Anterior cingulate cortex (tissue), 58 donors: ENCODE measurements at regions not wholly inside any gene's neighbourhood (a gene's known extent, or its start where the extent isn't known, plus 50 kb on each side); places are given as distances from the start of the nearest gene placed in this dataset.

Source experiments
- DNase-seq, 58 donors: peaks; one replicate each; lab custom pipeline; 2025; lab: John Stamatoyannopoulos, UW

DNA sequence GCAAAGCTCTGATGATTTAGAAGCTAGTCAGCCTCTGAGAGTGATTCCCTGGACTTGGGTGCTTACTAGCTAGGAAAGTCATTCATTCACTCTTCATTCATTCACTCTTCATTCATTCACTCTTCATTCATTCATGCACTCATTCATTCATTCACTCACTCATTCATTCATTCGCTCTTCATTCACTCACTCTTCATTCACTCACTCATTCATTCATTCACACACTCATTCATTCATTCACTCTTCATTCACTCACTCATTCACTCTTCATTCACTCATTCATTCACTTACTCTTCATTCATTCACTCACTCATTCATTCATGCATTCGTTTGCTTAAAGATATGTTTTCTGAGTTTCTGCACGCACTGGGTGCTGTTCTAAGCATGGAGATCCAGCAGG, 292.7 kb upstream of the TNRC6C start:
- no peak for DNase-seq

DNA sequence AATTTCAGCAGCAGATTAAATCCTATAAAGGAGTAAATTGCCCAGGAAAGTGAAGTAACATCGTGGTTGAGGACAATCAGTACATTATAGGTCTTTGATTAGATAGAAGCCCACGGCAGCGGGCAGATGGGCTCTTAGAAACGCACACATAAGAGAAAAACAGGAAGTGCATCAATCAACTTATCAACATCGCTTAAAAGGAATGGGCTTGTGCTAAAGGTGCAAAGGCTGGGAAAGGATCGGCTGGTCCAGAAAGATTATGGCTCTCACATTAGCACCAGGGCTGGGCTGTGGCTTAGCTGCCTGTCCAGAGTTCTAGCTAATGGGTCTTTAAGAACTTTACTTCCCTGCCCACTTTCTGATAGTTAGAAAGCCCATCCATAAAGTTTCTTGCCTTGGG, 292.0 kb upstream of the TNRC6C start:
- DNase-seq: no peak

DNA sequence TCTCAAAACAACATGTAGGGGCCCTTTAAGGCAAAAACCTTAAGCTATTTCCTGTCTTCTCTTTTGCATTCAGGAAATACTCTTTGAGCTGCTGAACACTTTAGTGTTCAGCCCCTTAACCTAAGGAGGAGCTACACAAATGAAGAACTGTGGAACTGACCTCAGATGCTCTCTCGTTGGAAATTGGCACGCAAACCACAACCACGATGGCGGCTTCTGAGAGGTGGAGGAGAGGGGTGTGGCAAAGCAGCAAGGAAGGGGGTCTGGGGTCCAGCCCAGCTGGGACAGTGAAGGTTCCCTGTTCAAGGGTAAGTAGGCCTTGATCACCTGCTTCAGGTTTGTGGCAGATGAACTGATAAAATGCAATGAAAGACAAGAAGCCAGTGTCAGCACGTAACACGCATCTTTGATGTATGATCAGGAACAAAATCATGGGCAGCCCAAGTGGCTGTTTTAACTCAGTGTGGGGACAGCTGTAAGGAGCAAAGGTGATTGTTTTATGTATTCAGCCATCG, 291.6 kb upstream of the TNRC6C start:
- no peak for DNase-seq

DNA sequence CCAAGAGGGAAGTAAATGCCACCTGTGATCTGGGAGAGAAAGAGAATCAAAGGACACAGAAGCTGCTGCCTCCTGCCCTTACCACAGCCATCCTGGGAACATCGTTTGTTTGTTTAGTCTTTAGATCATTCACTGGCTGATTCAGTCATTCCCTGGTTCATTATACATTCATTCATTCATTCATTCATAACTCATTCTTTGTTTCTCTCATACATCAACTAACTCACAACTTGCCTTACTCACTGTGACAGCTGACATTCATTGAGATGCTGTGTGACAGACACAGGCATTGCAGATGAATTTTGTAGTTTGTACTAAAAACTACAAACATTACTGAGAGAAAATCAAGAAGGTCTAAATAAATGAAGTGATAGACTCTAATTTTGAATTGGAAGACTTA, 291.0 kb upstream of the TNRC6C start:
- DNase-seq: no peak

DNA sequence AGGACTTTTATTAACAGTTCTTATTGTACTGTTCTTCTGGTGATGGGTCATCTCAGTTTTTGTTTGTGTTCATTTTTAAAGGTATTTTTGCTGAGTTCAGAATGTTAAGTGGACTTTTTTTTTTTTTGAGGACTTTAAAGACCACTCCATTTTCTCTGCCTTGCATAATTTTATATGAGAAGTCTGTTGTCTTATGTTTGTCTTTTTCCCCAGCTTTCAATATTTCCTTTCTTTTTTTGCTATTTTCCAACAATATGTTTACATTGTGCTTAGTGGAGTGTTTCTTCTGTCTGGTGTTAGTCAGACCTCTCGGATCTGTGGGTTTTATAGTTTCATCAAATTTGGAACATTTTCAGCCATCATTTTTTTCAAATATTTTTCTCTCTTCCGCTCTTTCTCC, 290.0 kb upstream of the TNRC6C start:
- no peak for DNase-seq

DNA sequence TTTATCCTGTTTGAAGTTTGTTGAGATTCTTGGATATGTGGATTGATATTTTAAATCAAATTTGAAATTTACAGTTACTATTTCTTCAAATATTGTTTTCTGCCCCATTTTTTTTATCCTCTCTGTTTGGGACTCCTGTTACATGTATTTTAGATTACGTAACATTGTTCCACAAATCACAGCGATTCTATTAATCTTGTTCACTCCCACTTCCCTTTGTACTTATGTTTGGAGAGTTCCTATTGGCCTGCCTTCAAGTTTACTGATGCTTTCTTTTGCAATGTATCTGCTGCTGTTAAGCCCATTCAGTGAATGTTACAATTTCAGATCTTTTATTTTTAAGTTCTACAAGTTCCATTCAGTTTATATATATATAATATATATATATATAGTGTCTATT, 288.3 kb upstream of the TNRC6C start:
- DNase-seq: no peak

DNA sequence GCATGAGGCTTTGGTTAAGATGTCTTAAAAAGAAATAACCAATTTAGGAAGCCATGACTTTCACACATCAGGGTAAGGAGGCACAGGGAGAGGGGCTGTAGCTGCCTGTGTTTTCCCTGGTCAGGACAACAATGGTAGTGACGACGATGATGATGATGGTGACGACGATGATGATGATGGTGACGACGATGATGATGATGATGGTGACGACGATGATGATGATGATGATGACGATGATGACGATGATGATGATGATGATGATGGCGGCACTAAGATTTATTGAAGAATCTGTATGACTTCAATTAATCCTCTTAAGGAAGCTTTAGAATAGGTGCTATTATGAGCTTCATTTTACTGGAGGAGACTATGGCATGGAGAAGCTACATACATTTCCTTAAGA, 284.1 kb upstream of the TNRC6C start:
- no peak for DNase-seq

DNA sequence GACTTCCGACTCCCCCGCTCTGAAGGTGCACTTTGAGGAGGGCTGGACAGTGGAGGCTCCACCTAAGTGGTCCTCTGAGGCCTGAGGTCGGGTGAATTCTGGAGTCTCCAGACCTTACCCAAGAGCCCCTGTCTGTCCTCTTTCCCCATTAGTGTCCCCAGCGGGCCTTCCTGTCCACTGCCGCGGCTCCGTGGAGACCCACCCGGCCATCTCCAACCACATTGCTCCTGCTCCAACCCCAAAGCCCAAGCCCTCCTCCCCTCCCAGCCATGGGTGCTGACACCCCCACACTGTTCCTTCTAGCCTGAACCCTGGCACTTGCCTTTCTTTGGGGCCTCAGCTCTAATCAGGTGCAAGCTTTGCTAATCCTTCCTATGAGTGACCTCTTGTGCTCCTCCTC, 283.1 kb upstream of the TNRC6C start:
- DNase-seq: no peak

DNA sequence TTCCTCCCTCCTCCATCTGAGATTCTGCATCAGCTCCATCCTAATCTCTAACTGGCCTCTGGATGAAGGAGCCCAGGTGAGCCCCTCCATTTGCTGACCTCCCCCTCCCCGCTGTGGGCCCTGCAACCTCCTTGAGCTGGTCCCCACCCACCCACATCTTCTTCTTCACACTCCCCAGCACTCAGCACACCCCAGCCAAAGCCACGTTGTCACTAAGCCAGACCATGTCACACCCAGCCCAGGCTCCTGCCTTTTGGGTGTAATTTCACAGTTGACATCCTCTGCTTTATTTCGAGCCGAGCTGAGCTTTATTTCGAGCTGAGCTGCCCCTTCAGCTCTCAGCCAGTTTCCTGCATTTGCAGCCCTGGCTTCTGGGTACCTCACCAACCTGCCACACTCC, 282.7 kb upstream of the TNRC6C start:
- DNase-seq: no peak

DNA sequence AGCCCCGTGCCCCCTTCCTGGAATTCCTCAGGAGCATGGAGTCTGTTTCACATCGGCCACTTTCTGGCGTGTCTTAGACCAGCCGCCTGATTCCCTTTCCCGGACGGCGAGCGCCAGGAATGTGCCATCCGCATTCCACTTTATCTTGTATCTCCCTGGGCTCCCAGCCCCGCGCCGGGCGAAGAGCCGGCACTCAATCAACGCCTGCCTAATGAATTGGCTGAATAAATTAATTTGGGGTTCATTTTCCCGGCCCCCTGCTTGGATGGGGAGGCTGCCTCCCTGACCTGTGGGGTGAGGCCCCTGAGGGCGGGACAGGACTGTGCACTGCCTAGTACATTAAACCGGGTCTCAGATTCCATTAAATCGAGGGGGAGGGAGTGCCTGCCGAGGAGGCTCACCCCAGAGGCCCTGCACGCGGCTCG, 282.3 kb upstream of the TNRC6C start:
- DNase-seq: no peak

DNA sequence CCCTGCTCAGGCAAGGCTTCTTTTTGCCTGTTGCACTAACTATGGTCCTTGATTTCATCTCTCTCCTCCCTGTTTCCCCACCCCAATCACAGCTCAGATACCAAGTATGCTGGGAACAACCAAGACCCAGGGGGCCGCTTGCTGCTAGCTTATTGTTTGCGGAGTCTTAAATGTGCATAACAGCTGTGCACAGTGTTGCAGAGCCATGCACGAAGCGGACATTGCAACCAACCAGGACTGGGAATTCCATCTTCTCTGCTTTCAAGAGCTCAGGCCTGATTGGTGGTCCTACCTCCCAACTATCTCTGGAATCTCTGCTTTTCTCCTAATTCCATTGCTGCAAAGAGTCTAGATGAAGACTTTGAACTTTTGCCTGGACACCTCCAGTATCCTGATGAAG, 281.3 kb upstream of the TNRC6C start:
- no peak for DNase-seq

DNA sequence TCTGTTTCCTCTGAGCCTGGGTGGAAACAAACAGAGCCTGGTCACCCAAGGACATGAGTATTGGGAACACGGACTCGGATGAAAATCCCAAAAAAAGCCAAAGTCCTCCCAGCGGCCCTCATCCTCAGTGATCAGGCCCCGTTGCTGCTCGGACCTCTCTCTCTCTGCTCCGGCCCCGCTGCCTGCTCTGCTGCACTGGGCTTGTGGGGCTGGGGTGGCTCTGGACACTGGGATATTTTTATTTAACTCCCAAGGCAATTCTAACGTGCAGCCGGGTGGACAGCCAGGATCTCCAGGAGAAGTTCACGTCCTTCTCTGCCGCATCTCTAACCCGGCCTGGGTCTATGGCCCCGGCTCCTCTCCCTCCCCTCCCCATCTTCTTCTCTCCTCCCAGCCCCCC, 280.9 kb upstream of the TNRC6C start:
- no peak for DNase-seq

DNA sequence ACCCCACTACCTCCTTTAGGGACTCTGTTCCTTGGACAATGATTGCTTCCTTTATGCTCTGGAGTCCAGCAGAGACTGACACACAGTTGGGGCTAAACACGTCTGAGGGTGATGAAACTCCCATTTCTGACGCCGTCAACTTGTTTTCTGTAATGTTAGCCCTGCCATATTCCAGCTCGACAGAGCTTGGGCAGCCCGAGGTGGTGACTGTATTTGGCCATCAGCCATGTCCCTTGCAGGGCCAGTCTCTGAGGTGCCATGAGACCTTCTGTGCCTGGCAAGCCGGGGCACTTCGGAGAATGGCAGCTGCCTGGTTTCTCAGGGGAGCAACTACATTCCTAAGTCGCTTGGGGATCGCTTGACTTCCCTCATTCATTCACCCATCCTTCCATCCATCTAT, 278.9 kb upstream of the TNRC6C start:
- no peak for DNase-seq

DNA sequence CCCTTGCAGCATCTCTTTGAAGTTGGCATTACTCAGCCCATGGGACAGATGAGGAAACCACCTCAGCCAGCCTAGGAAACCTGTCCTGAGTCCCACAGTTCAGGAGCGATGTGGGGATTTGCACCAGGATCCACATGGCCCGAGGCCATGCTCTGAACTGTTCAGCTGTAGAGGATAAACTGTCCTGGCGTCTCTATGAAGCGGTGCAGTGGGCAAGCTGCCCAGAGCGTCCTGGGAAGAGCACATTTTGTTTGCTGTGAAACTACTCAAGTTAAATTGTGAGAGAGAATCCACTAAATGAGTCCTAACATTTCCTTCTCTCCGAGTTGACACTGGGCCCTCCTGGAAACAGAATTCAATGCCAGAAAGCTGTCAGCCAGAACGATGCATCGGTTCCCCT, 276.6 kb upstream of the TNRC6C start:
- DNase-seq: peak in 4 of 58 donors; percentile 16 to 27 (median 20)

DNA sequence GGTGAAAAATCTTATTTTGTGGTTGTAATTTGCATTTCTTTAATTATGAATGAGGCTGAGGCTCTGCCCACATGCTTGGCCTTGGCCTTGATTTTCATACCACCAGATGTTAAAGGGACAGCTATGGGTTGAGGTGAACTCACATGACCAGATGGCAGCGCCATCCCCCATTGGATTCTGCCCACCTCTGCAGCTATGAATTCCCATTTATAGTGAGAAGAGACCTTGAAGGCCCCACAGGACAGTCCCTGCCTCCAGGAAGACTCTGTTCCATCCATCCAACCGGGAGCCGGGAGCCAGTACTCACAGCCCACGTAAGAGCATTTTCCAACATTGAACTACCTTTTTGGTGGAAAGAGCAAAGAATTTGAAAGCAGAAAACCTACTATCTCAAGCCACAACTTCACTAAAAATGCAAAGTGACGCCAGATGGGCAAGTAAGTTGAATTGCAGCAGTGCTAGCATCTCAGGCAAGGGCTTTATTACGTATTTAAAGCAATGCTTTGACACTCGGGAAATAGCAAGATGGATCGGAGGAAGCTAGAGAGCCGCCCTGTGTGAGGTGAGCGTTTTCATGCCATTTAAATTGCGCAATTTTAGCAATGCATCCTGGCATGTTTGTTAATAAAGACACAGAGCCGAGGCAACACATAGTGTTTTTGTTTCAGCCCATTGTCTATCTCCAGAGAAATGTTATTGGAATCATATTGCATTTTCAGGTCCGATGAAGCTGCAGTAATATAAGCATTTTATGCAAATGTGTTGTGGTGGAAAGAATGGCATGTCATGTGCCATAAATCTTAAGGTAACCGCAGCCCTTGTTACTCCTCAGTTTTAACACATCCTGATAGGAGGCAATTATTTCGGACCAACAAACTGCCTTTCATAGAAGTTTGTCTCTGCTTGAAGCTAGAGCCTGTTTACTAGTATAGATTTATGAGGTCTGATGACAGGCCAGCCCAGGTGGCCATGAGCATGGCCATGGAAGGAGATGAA, 273.4 kb upstream of the TNRC6C start:
- DNase-seq: peak in 2 of 58 donors; percentile 31 to 32

DNA sequence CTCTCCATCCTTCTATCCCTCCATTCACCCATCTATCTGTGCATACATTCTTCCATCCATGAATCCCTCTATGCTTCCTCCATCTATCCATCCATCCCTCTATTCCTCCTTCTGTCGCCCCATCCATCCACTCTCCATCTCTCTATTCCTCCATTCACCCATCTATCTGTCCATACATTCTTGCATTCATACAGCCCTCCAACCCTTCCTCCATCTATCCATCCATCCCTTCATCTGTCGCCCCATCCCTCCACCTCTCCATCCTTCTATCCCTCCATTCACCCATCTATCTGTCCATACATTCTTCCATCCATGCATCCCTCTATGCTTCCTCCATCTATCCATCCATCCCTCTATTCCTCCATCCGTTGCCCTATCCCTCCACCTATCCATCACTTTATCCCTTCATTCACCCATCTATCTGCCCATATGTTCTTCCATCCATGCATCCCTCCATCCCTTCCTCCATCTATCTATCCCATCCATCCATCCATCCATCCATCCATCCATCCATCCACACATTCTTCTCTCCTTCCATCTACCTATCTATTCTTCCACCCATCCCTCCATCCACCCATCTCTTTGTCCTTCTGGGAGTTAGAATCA, 272.5 kb upstream of the TNRC6C start:
- DNase-seq: no peak

DNA sequence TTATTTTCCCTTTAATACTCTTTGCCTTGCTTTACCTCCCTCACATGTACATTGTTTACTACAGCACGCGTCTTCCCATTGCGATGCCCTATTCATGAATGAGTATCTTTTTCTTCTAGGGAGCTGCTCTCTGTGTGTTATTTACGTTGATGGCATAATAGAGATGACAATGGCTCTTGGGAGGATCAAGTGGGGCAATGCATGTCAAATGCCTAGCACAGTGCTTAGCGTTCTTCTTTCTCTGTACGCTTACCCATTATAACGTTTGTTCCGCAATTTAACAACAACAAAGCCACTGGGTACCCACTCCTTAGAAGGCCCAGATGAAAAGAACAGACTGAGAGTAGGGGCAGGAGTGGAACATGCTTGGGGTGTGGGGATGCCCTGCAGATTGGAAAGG, 271.6 kb upstream of the TNRC6C start:
- no peak for DNase-seq

DNA sequence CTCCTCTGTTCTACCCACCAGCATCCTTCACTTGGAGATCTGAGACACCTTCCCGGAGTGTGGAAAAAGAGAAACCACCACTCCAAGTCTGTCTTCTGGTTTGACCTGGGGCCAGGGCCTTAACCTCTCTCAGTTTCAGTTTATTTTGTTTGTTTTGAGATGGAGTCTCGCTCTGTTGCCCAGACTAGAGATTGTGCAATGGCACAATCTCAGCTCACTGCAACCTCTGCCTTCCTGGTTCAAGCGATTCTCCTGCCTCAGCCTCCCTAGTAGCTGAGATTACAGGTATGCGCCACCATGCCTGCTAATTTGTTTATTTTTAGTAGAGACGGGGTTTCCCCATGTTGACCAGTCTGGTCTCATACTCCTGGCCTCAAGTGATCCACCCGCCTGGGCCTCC, 271.1 kb upstream of the TNRC6C start:
- DNase-seq: no peak

DNA sequence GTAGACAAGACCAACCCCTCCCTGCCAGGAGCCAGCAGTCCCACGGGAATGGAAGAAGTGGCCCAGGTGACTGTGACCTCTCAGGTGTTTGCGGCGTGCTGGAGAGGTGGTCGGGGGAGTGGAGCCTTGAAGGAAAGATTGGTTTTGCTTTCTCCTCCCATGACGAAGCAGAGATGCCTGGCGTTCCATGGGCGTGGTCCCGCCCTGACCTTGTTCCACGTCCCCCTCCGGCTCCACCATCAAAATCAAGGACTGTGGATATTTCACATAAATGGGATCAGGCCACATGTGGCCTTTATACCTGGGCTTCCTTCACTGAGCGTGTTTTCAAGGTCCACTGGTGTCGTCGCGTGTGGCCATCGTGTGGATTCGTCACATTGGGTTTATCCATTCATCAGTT, 270.6 kb upstream of the TNRC6C start:
- no peak for DNase-seq

DNA sequence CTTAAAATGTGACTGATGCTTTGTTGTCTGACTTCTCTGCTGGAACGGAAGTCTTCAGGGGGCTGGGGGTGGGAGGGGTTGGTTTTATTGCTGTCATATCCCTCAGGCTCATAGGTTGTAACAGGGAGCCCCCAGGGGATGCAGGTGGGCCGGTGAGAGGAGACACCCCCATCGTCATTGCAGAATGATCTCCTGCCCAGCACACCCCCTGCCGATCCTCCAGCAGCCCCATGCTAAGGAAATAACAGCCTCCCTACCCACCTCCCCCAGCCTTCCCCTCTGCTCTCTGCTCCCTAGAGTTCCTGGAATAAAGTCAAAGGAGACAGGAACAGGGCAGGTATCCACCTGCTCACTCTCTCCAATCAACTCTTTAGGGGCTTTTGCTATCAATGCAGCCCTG, 270.1 kb upstream of the TNRC6C start:
- DNase-seq: no peak

DNA sequence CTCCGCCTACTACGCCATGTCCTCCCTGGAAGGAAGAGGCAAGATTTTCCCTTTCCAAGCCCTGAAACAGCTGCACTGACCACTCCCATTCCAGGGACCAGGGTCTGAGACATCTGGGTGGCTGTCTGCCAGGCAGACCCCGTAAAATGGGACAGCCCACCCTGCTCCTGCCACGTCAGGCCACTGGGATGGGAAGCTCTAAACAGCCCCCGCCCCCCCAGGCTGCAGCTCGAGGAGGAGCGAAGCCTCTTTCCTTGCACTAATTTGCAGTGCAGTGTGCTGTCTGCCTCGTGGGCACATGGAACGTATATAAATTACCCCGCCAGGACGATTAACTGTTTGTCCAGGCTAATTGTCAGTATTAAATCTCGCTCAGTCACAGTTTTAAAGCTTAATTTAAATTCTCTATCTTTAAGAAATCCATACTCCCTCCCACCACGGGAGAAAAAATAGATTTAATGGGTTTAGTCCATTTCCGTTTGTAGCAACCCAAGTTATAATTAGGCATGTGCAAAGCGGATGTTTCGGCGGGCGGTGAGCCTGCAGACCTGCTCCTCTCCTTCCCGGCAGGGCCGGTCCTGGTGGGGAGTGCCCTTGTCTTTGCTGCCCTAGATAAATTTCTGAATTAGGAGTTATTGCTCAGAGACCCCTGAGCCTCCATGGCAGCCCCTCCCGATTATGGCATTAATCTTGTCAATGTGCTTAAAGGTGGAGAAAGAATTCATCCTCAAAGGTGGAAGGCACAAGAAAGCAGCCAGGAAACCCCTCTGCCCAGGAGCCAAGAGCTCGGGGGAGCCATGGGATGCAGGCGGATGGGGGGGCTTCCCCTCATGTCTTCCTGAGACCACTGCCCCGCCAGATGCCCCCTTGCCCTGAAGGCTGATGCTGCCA, 268.0 kb upstream of the TNRC6C start:
- DNase-seq: peak in 2 of 58 donors; percentile 20 to 25
